ENCODE measurements at regions not wholly inside any gene's neighbourhood (a gene's known extent, or its start where the extent isn't known, plus 50 kb on each side); places are given as distances from the start of the nearest gene placed in this dataset.

DNA sequence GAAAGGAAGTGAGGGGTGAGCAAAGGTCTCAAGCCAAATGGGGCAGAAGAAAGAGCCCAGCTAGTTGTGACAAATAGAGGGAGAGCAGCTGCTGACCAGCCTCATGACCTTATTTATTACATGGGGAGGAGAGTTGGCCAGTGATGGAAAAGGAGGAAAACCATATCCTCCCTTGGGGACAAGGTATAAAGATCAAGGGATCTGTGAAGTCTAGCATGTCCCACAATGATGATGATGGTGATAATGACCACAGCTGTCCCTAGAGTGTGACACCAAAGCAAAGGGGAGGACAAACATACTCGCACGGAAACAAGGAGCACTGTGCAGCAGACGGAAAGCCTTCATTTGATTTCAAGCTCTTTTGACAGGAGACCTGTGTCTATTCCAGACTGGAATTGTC lies 190.4 kb upstream of the MCHR2 start:
- ATAC-seq: no peak
- no peak for DNase-seq (ENCODE audit: low spot score)

DNA sequence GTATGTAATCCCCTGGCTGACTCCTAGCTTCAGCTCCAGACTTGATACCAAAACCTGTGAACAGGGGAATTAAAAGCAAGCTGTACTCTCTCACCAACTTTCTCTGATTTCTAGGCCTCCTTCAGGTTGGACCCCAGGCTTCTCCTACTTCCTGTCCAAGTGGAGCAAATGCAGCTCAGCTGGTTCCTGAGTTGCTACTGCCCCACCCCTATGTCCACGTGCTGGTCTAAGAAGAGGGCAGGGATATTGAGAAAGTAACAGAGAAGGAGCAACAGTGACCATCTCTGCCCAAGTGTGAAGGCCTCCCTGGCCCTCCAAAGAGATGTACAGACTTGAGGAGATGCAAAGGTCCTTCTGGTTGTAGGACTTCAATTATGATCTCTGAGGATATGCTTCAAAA lies 188.3 kb upstream of the MCHR2 start:
- DNase-seq (ENCODE audit: low spot score) (no peak), ATAC-seq (no peak)

DNA sequence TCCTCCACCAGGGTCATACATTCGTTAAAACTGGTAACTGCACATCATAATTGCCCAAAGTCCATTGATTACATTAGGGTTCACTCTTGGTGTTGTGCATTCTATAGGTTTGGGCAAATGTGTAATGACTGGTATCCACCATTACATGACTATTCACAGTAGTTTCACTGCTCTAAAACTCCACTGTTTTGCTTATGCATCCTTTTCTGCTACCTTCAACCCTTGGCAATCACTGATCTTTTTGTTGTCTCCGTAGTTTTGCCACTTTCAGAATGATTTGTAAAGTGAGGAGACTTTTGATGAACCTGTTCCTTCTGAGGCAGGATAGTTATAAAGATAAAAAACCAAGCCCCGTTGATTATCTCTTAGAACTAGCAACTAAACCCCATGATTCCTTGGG lies 187.3 kb upstream of the MCHR2 start:
- ATAC-seq: no peak
- no peak for DNase-seq (ENCODE audit: low spot score)

DNA sequence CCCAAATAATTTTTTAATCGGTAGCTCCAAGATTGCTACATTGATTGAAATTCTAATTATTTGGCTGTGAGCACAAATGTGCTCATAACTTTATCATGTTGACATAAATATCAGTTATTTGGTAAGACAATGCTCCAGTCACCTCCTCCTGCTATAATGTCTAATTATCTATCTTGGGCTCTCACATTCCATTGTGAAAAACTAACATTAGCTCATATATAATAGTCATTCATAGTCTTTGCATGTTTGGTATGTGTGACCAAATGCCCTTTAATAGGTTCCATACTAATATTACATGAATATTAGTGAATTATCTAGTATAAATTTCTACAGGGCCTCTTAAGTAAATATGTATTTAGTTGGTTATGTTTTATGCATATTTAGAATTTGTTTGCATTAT lies 185.6 kb upstream of the MCHR2 start:
- ATAC-seq (no peak), DNase-seq (ENCODE audit: low spot score) (no peak)

DNA sequence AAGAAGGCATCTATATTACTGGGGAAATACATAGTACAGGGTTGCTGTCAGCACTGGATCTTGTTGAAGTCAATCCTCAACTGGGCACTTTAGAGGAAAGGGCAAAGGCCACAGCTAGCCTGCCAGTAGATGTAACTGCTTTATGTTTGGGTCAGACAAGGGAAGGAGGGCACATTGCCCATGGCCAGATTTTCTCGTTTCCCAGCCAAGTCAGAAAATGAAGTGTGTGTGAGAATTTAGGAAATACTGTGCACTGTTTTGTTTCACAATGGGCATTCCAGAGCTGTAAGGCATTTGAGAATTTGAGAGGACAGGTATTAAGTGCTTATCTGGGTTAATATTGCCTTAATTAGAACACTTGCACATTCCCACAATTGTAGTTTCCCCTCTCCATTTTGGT lies 183.9 kb upstream of the MCHR2 start:
- ATAC-seq: peak; percentile 90
- peak; percentile 69 for DNase-seq (ENCODE audit: low spot score)

DNA sequence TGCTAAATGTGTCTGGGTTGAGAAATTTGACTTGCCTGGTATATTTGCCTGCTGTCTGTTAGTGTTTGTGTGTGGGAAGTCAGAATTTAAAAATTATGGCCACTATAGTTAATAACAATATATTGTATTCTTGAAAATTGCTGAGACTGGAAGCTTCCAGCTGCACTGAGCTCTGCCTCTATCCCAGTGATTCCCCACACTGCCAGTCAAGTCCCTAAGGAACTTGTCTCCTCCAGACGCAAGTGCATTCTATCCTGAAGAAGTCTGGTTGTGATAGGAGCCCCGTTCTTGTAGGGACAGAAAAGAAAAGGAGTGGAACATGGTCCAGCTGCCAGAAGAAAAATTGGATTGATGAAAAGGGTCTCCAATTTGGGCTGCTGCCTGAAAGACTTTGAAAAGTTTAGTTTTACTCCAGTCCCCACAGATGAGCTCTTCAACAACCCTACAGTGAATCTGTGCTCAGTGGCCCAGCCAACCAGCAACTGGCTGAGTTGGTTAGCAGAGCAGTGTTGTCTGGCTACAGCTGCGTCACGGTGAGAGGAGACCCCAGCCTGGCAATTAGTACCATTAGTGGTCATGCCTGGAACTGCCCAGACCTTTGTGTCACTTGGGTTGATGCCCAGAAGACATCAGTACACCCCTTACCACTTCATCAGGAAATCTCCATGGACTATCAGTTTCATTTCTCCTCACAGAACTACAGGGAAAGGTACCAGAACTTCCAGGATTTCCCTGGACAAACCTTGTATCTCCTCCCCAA lies 183.1 kb upstream of the MCHR2 start:
- no peak for DNase-seq (ENCODE audit: low spot score)
- no peak for ATAC-seq

DNA sequence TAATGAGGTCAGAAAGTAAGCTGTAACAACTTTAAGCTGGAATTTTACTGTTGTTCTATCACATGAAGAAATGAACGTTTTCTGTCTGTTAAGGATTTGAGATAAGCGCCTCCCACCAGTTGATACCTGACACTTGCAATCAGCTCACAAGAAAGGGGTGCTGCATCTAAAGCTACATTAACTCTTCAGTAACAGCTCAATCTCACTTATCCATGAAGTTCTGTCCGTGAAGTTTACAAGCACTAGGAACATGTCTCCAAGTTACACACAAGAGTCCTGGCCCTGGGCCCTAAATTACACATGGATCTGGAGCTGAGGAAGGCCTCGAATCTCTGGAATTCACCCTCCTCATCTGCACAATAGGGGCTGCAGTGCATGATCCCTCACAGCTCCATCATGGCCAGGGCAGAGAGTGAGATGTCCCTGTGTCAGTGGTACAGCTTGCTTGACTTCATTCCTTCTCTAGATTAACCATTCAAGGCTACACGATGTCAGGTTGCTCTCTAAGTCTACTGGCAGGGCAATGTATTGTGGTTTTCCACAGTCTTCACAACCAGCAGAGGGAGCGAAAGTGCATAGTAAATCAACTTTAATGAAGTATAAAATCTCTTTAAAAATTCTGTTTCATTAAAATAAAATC lies 182.4 kb upstream of the MCHR2 start:
- ATAC-seq (peak; percentile 60), DNase-seq (ENCODE audit: low spot score) (no peak)

DNA sequence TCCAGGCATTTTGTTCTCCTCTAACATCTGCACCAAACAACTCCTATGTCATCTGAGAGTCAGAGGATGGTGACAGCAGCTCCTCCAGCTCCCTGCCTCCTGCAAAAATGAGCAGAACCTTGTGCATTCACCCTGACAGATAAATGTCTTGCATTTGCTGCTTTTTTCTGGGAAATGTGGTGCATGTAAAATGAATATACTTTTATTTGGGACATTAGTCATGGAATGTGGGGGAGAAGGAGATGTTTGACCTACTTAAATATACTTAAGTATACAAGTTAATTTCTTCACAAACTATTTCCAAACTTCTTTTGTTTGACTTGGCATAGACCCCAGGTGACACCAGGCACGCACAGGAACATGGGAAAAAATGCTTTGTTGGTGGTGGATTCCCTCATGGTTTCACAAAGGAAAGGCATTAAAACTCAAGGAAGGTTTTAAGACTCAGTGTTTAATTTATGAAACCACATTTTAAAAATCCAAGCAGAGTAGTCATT lies 181.8 kb upstream of the MCHR2 start:
- peak; percentile 59 for ATAC-seq
- no peak for DNase-seq (ENCODE audit: low spot score)

DNA sequence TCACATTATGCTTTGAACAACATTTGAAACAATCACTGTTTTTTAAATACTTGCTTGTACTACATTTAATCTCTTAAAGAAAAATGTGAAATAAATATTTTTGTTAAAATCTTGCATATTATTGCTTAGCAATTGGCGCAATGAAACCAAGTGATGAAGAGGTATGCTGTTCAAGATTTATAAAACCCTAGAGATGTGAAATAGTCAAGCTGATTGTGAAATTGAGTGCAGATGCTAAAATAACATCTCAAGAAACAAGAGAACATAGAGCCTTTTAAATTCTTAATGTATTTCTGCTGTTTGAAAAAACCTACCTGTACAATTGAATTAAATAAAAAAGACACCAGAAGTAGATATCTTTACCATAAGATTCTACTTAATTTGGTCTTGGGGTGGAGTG lies 179.2 kb upstream of the MCHR2 start:
- DNase-seq (ENCODE audit: low spot score): no peak
- no peak for ATAC-seq

DNA sequence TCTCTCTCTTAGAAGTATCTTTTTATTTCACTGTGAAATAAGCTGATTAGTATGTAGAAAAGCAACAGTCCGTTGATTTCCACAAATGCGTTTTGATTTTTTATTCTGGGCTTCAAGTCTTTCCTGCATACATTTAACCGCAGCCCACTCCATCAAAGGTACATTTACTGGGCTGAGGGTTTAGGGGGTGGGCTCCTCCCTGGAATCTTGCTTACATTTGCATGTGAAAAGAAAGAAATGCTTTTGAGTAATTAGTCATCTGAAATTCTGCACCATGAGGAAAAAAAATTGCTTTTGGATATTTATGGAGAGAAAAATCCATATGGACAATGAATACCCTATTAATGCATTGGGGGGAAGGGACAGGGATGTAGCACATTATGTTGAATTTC lies 178.3 kb upstream of the MCHR2 start:
- ATAC-seq (no peak), DNase-seq (ENCODE audit: low spot score) (no peak)

DNA sequence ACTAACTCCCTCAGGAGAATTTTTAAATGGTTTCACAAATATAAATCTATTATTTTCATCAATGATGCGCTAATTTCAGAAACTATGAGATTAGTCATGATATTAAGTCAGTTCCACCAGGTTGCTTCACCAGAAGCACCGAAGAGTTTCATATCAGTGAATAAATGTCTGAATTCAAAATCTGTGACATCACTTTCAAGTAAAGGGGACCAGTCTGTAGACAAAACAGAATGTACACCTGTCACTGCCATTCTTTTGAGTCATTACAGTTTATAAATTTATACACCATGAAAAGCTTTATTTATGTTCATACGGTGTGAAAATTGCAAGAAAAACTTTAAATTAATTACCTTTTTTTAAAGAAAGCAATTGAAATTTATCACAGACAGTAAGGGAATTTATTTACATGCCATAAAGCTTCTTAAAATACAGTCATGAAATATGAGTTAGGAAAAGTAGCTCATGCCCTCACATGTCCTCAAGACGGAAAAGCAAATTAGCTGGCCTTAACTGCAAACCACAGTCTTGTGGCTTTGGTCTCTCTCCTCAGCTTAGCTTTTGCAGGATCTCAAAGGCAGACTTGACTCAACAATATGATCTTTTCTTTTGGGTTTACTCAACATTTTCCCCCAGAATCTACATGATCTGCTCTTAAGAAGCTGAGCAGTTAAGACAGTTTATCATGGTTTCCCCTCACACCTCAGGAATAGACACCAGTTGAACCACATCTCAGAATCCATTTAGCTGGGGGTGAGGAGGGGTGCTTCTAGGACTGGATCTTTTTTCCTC lies 177.7 kb upstream of the MCHR2 start:
- DNase-seq (ENCODE audit: low spot score) (no peak), ATAC-seq (no peak)

DNA sequence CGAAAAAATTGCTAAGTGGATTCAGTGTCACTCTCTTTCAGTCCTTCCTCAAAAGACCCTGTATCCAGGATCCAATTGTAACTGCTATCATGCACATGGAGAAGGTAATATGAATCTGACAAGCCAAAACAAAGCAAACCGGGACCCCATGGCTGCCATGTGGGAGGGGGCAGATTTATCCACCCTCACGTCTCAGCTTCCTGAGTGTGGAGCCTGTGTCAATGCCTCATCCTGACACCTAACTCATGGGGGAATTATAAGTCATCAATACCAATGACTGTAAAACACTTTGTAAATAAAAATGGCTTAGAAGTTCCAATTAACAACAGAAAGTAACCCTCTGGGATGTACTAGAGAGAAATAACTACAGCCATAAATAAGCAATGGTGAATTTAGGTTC lies 174.1 kb upstream of the MCHR2 start:
- ATAC-seq (no peak), DNase-seq (ENCODE audit: low spot score) (no peak)

DNA sequence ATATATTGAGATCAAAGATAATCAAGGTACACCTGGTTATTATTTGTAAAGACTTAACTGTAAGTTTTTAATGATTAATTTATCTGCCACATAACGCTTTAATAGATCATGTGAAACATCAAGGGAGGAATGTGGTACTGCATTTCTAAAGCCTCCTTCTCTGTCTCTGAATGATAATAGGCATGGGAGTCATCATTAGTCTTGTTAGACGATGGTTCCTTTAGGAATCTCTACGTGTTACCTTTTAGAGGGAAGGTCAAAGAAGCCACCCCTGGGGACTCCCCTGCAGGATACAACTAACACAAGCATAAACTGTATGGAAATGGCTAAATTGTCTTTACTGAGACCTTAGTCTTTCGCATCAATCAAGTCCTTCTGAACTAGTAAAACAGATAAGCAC lies 173.6 kb upstream of the MCHR2 start:
- DNase-seq (ENCODE audit: low spot score) (no peak), ATAC-seq (no peak)

DNA sequence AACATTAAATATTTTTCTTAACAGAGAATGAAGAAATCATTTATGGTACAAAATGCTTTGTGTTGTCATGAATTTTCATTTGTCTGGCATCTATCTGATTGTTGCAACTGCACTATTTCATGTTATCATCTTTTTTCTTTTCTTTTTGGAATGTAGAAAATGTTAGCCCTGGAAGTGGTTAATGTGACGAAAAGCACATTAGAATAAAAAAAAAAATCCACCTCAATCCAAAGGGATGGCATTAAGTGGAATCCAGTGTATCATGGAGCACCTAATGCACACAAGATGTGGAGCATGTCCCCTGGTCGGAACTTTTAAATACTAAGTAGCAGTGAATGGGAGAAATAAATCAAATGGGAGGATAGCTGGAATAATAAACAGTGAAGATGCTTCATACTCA lies 172.9 kb upstream of the MCHR2 start:
- no peak for DNase-seq (ENCODE audit: low spot score)
- no peak for ATAC-seq

DNA sequence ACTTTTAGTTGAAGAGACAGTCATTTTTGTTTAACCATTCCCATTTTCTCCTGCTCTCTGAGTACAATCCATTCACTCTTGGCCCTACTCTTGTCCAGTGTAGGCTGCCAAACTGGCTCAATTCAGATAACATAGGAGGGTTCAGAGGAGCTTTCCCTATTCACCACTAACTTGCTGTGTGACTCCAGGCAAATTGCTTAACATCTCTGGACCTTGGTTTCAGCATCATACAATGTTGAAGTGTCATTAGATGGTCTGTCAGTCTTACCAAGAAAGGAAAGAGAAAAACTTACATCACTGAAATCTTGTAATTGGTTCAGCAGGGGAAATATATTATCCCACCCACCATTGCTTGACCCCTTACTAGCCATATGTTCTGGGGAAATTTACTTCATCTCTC lies 171.4 kb upstream of the MCHR2 start:
- ATAC-seq: no peak
- DNase-seq (ENCODE audit: low spot score): no peak

DNA sequence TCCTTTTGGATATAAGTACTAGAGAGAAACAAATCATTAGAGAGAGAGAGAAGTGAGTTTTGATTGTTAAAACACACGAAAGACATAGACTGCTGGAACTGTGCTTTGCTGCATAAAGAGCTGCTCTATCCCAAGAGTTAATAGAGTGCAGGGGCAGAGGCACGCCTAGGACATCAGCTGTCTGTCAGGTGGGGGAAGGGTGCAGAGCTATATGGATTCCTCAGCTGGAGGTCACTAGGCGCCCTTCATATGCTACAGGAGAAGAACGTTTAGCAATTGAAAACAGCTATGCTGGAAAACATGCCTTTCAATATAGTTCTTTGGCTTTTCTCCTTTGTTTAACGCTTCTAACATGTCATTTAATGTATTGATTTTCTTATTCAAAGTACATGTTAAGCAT lies 169.0 kb upstream of the MCHR2 start:
- DNase-seq (ENCODE audit: low spot score) (no peak), ATAC-seq (no peak)

DNA sequence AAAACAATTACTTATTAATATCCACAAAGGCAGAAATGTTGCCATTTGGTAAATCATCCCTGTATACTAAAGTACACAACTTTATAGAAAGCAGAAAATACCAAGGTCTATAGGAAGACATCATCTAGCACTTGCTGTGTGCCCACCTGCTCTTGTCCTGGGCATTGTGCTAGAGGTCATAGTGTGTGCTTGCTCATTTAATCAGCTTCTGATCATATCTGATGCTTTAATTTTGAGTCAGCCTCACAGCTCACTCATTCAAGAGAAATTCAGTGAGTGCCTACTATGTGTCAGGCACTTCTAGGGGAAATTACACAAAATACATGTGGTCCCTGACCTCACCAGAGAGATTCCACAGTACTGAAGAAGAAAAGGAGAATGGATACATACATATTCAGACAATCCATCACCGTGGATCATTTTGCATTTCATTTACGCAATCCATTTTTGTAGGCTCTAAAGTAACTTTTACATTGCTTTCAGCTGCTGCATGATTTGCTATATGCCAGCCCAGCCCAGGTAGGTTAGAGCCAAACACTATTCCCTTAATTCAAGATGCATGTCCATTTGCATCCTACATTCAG lies 167.9 kb upstream of the MCHR2 start:
- DNase-seq (ENCODE audit: low spot score) (no peak), ATAC-seq (no peak)

DNA sequence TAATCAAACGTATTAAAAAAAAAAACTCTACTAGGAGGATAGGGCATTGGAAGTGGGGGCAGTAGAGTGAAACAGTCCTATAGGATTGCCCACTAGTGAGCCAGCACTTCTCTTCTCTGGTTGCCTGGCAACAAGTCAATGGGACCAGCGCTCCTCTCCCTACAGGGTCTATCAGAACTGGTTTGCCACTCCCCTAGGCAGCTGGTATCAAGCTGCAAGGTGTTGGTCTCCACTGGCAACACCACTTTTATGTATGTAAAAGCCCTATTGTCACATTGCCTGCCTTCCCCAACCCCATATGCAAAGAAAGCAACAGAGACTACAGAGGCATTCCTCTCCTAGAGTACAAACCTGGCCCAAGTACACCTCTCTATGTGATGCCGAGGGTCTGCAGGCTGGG lies 166.9 kb upstream of the MCHR2 start:
- no peak for ATAC-seq
- DNase-seq (ENCODE audit: low spot score): no peak

DNA sequence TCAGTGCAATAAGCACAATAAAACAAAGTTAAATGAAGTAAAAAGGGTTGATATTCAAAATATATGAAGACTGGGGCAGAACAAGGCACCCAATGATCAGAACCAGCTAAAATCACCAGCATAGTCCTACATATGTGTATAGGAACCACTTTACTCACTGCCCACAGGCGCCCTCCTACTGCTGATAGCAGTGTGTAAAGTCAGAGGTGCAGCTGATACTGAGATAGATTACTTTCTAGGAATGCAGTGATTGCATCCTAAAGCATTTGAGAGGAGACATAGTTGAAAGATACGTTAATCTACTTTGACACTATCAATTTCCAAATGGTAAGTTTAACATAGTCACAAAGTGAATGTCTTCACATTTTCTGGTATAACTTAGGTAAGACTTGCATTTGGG lies 161.1 kb upstream of the MCHR2 start:
- ATAC-seq: no peak
- no peak for DNase-seq (ENCODE audit: low spot score)

DNA sequence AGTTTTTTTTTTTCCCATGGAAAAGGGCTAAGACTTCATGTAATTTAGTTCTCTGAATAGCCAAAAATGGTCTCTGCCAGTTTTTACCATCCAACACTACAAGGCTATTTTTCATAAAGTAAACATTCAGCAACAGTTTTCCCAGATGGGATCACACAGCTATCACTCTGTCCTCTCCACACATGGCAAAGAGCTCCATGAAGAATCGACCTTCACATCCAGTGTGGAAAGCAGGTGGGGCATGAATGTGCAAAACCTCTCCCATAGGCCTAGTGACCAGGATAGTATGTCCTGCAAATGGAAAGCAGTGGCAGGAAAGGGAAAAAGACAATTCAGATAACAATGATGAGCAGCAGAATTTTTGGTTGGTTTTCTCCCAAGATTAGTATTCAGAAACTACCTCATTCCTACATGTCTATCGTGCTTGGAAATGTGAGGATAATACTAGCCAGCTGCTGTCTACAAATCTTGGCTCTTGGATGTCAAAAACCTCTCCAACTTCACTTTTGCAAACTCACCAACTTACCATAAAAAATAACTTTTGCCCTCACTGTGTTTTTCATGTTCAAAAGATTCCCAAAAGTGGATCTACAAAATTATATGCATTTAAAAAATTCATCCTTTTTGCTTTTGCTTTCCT lies 159.7 kb upstream of the MCHR2 start:
- no peak for ATAC-seq
- no peak for DNase-seq (ENCODE audit: low spot score)

DNA sequence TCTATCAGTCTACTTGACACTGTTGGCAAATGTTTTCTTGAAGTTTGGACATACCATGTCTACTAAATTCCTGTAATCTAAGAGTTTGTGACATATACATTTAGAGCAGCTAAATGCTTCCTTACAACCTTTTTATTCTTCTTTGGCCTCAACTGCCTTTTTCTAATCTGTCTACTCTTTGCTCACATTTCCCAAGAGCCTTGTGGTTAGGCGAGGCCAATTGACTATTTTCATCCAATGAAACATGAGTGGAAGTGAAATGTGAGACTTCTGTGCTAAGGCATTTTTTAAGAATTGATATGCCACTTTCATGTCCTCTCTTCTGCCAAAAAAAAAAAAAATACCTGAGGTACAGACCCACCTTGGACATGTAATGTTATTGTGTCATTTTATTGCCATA lies 158.2 kb upstream of the MCHR2 start:
- ATAC-seq (no peak), DNase-seq (ENCODE audit: low spot score) (no peak)
